ENCODE measurements at regions not wholly inside any gene's neighbourhood (a gene's known extent, or its start where the extent isn't known, plus 50 kb on each side); places are given as distances from the start of the nearest gene placed in this dataset.
"Not testable (repeated sequence)": the region's sequence is repeated elsewhere in the genome, so short reads cannot be mapped to it uniquely, and the experiment has no call there.

GRCh38 chr2:16090650-16091575 is 150.6 kb downstream of the MYCN start:
- no peak for ATAC-seq
- TF ChIP-seq RARB (CRISPR knock-in tag; IDR thresholded peaks at IDR 0.05), result no peak
- TF ChIP-seq PPARA (CRISPR knock-in tag; IDR thresholded peaks at IDR 0.05; ENCODE audit: borderline replicate concordance), result no peak
- TF ChIP-seq ISL1 (CRISPR knock-in tag; IDR thresholded peaks at IDR 0.05), result no peak
- TF ChIP-seq, protein P1, sequence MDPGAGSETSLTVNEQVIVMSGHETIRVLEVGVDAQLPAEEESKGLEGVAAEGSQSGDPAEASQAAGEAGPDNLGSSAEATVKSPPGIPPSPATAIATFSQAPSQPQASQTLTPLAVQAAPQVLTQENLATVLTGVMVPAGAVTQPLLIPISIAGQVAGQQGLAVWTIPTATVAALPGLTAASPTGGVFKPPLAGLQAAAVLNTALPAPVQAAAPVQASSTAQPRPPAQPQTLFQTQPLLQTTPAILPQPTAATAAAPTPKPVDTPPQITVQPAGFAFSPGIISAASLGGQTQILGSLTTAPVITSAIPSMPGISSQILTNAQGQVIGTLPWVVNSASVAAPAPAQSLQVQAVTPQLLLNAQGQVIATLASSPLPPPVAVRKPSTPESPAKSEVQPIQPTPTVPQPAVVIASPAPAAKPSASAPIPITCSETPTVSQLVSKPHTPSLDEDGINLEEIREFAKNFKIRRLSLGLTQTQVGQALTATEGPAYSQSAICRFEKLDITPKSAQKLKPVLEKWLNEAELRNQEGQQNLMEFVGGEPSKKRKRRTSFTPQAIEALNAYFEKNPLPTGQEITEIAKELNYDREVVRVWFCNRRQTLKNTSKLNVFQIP (CRISPR knock-in tag; IDR thresholded peaks at IDR 0.05; ENCODE audit: borderline replicate concordance, low read depth), result no peak
- TF ChIP-seq SNAI2 (CRISPR knock-in tag; IDR thresholded peaks at IDR 0.05), result no peak
- TF ChIP-seq ARNTL (CRISPR knock-in tag; IDR thresholded peaks at IDR 0.05; ENCODE audit: borderline replicate concordance, low read depth), result no peak
- no peak for TF ChIP-seq CSDC2 (CRISPR knock-in tag; IDR thresholded peaks at IDR 0.05)
- no peak for TF ChIP-seq CREB5 (CRISPR knock-in tag; IDR thresholded peaks at IDR 0.05; ENCODE audit: low read depth)
- TF ChIP-seq, protein P2, sequence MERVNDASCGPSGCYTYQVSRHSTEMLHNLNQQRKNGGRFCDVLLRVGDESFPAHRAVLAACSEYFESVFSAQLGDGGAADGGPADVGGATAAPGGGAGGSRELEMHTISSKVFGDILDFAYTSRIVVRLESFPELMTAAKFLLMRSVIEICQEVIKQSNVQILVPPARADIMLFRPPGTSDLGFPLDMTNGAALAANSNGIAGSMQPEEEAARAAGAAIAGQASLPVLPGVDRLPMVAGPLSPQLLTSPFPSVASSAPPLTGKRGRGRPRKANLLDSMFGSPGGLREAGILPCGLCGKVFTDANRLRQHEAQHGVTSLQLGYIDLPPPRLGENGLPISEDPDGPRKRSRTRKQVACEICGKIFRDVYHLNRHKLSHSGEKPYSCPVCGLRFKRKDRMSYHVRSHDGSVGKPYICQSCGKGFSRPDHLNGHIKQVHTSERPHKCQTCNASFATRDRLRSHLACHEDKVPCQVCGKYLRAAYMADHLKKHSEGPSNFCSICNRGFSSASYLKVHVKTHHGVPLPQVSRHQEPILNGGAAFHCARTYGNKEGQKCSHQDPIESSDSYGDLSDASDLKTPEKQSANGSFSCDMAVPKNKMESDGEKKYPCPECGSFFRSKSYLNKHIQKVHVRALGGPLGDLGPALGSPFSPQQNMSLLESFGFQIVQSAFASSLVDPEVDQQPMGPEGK (CRISPR knock-in tag; IDR thresholded peaks at IDR 0.05; ENCODE audit: borderline replicate concordance), result no peak
- no peak for TF ChIP-seq ZC3H10 (CRISPR knock-in tag; IDR thresholded peaks at IDR 0.05)
- TF ChIP-seq, protein P3, sequence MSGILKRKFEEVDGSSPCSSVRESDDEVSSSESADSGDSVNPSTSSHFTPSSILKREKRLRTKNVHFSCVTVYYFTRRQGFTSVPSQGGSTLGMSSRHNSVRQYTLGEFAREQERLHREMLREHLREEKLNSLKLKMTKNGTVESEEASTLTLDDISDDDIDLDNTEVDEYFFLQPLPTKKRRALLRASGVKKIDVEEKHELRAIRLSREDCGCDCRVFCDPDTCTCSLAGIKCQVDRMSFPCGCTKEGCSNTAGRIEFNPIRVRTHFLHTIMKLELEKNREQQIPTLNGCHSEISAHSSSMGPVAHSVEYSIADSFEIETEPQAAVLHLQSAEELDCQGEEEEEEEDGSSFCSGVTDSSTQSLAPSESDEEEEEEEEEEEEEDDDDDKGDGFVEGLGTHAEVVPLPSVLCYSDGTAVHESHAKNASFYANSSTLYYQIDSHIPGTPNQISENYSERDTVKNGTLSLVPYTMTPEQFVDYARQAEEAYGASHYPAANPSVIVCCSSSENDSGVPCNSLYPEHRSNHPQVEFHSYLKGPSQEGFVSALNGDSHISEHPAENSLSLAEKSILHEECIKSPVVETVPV (CRISPR knock-in tag; IDR thresholded peaks at IDR 0.05), result no peak
- no peak for TF ChIP-seq ZNF565 (CRISPR knock-in tag; conservative IDR thresholded peaks at IDR 0.05; ENCODE audit: low read depth)
- TF ChIP-seq OSR1 (CRISPR knock-in tag; IDR thresholded peaks at IDR 0.05), result no peak
- TF ChIP-seq BACH2 (CRISPR knock-in tag; IDR thresholded peaks at IDR 0.05; ENCODE audit: borderline replicate concordance), result no peak
- no peak for TF ChIP-seq ZFP3 (CRISPR knock-in tag; IDR thresholded peaks at IDR 0.05)

DNA sequence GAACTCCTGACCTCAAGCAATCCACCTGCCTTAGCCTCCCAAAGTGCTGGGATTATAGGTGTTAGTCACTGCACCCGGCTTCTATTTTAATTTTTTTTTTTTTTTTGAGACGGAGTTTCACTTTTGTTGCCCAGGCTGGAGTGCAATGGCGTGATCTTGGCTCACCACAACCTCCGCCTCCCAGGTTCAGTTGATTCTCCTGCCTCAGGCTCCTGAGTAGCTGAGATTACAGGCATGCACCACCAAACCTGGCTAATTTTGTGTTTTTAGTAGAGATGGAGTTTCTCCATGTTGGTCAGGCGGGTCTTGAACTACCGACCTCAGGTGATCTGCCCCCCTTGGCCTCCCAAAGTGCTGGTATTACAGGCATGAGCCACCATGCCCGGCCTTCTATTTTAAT is 149.1 kb downstream of the MYCN start:
- not testable (repeated sequence) for ATAC-seq

GRCh38 chr2:16088802-16089112 is 148.4 kb downstream of the MYCN start:
- ATAC-seq, result no peak
- no peak for TF ChIP-seq ZNF8 (CRISPR knock-in tag; IDR thresholded peaks at IDR 0.05)
- TF ChIP-seq RARB (CRISPR knock-in tag; IDR thresholded peaks at IDR 0.05), result no peak
- TF ChIP-seq TOX (CRISPR knock-in tag; IDR thresholded peaks at IDR 0.05; ENCODE audit: borderline replicate concordance), result no peak
- TF ChIP-seq GLIS3 (CRISPR knock-in tag; IDR thresholded peaks at IDR 0.05), result no peak
- TF ChIP-seq, protein P3 (CRISPR knock-in tag; IDR thresholded peaks at IDR 0.05), result no peak

- no peak for ATAC-seq
- TF ChIP-seq, protein P3 (CRISPR knock-in tag; IDR thresholded peaks at IDR 0.05), result no peak
- TF ChIP-seq TOX (CRISPR knock-in tag; IDR thresholded peaks at IDR 0.05; ENCODE audit: borderline replicate concordance), result no peak
These were observed 147.9 kb downstream of the MYCN start for GRCh38 chr2:16088035-16088801.

- ATAC-seq, result not testable (repeated sequence)
These were observed 145.8 kb downstream of the MYCN start for GRCh38 chr2:16086136-16086535.
